ENCODE measurements at regions not wholly inside any gene's neighbourhood (a gene's known extent, or its start where the extent isn't known, plus 50 kb on each side); places are given as distances from the start of the nearest gene placed in this dataset.

DNA sequence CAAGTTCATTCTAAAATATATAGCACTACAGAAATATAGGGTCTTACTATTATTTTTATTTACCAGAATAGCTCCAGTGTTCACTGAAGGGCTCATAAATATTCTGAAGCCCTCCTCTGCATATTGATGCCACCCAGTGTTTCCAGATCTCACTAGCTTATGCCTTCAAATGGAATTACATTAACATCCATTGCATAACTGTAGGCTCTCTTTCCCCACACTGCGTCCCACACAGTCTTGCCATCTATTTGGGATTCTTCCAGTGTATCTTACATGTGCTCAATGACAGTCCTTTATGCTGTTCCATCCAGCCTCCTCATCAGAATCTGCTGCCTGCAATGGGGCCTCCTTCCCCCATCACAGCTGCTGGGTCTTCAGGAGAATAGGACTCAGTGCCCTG is 137.2 kb downstream of the CYSLTR2 start:
- TF ChIP-seq CTCF (IDR thresholded peaks at IDR 0.05; ENCODE audit: insufficient read depth, low read length) (no peak), POLR2AphosphoS5 (IDR thresholded peaks at IDR 0.05; ENCODE audit: low read depth) (no peak), GABPA (IDR thresholded peaks at IDR 0.05; ENCODE audit: low read depth) (no peak)
- TF ChIP-seq, protein P1, sequence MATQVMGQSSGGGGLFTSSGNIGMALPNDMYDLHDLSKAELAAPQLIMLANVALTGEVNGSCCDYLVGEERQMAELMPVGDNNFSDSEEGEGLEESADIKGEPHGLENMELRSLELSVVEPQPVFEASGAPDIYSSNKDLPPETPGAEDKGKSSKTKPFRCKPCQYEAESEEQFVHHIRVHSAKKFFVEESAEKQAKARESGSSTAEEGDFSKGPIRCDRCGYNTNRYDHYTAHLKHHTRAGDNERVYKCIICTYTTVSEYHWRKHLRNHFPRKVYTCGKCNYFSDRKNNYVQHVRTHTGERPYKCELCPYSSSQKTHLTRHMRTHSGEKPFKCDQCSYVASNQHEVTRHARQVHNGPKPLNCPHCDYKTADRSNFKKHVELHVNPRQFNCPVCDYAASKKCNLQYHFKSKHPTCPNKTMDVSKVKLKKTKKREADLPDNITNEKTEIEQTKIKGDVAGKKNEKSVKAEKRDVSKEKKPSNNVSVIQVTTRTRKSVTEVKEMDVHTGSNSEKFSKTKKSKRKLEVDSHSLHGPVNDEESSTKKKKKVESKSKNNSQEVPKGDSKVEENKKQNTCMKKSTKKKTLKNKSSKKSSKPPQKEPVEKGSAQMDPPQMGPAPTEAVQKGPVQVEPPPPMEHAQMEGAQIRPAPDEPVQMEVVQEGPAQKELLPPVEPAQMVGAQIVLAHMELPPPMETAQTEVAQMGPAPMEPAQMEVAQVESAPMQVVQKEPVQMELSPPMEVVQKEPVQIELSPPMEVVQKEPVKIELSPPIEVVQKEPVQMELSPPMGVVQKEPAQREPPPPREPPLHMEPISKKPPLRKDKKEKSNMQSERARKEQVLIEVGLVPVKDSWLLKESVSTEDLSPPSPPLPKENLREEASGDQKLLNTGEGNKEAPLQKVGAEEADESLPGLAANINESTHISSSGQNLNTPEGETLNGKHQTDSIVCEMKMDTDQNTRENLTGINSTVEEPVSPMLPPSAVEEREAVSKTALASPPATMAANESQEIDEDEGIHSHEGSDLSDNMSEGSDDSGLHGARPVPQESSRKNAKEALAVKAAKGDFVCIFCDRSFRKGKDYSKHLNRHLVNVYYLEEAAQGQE (IDR thresholded peaks at IDR 0.05; ENCODE audit: insufficient replicate concordance, low read depth) = no peak

Measured in HL-60 (cell line).